ENCODE measurements at regions not wholly inside any gene's neighbourhood (a gene's known extent, or its start where the extent isn't known, plus 50 kb on each side); places are given as distances from the start of the nearest gene placed in this dataset.

GRCh38 chr4:107203733-107204132, 167.6 kb upstream of the DKK2 start:
- TF ChIP-seq CTCF (conservative IDR thresholded peaks at IDR 0.05) (no peak), EZH2 (IDR thresholded peaks at IDR 0.05; ENCODE audit: low read depth) (no peak)
